Thymus (tissue), 11 donors: ENCODE measurements at regions not wholly inside any gene's neighbourhood (a gene's known extent, or its start where the extent isn't known, plus 50 kb on each side); places are given as distances from the start of the nearest gene placed in this dataset.
"Not testable (repeated sequence)": the region's sequence is repeated elsewhere in the genome, so short reads cannot be mapped to it uniquely, and the experiment has no call there.

Source experiments
- DNase-seq, 9 donors: peaks; one replicate each; pipeline ENCODE4 v3.0.0-alpha.2; 2013; ENCODE audit warnings: low spot score in 9 of 9, low read depth in 6 of 9, missing footprints in 1 of 9
- H3K27ac ChIP-seq, 2 donors: one replicate each; pipeline ENCODE4 v1.5.1; 2013; ENCODE audit warnings: control low read depth in 1 of 2, low read depth in 1 of 2, low read length in 1 of 2, mild to moderate bottlenecking in 1 of 2, moderate library complexity in 1 of 2
- H3K27me3 ChIP-seq, 2 donors: one replicate each; pipeline ENCODE4 v1.5.1; 2013; ENCODE audit warnings: low read length in 1 of 2; ENCODE audit not compliant: control insufficient read depth in 2 of 2, insufficient read depth in 1 of 2
- H3K36me3 ChIP-seq, 2 donors: one replicate each; pipeline ENCODE4 v1.5.1; 2013; ENCODE audit warnings: low read length in 1 of 2, mild to moderate bottlenecking in 1 of 2, moderate library complexity in 1 of 2; ENCODE audit not compliant: control insufficient read depth in 2 of 2, insufficient read depth in 2 of 2
- H3K4me1 ChIP-seq, 2 donors: one replicate each; pipeline ENCODE4 v1.5.1; 2013; ENCODE audit warnings: low read length in 2 of 2; ENCODE audit not compliant: control insufficient read depth in 2 of 2, insufficient read depth in 2 of 2
- H3K4me3 ChIP-seq, 2 donors: one replicate each; pipeline ENCODE4 v1.5.1; 2013; ENCODE audit warnings: low read length in 2 of 2, control low read depth in 1 of 2, mild to moderate bottlenecking in 1 of 2
- H3K9me3 ChIP-seq, 2 donors: one replicate each; pipeline ENCODE4 v1.5.1; 2013; ENCODE audit warnings: low read length in 1 of 2, mild to moderate bottlenecking in 1 of 2; ENCODE audit not compliant: control insufficient read depth in 2 of 2, insufficient read depth in 1 of 2
- WGBS: extraction: QIAGEN DNeasy Blood & Tissue Kit; methylation state at CpG from one replicate; pipeline ENCODE4 v1.1.7; 2013; 5-methylcytosine and 5-hydroxymethylcytosine counted together
- donor health status: healthy.

DNA sequence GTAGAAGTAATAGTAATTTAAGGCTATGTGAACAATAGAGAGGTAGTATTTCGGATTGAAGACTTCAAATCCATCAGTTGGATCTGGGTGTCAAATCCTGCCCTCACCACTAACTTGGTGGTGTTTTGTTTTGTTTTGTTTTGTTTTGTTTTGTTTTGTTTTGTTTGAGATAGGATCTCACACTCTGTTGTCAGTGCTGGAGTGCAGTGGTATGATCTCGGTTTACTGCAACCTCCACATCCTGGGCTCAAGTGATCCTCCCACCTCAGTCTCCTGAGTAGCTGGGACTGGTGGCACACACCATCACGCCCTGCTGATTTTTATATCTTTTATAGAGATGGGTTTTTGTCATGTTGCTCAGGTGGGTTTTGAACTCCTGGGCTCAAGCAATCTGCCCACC, 129.4 kb upstream of the ZNF217 start:
- H3K27ac ChIP-seq: no peak overlapping the region
- no peaks in the 10 kb centered on the region for H3K4me1 ChIP-seq
- 87% methylated on average over 3 of the region's 3 CpGs for WGBS
- no peaks in the 10 kb centered on the region for H3K9me3 ChIP-seq
- no peaks in the 10 kb centered on the region for H3K27me3 ChIP-seq
- H3K4me3 ChIP-seq: no peak overlapping the region
- DNase-seq: no peak
- no peaks in the 10 kb centered on the region for H3K36me3 ChIP-seq

DNA sequence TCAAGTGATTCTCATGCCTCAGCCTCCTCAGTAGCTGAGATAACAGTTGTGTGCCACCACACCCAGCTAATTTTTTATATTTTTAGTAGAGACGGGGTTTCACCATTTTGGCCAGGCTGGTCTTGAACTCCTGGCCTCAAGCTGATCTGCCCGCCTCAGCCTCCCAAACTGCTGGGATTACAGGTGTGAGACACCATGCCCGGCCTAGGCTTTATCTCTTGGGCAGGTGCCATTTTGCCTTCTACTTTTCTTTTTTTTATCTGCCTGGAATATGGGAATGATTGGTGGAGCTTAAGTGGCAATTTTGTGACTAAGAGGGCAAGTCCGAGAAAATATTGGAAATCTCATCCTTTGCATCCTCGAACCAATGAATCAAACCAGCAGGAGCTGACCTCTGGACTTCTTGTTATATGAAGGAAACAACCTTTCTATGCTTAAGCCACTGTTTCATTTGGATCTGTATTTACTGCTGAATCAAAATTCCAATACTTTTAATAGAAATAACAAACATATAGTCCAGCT, 128.9 kb upstream of the ZNF217 start:
- H3K4me3 ChIP-seq: no peak overlapping the region
- no peak for DNase-seq
- 89% methylated on average over 5 of the region's 5 CpGs for WGBS
- no peaks in the 10 kb centered on the region for H3K27me3 ChIP-seq
- no peaks in the 10 kb centered on the region for H3K4me1 ChIP-seq
- H3K9me3 ChIP-seq: no peaks in the 10 kb centered on the region
- no peaks in the 10 kb centered on the region for H3K36me3 ChIP-seq
- no peak overlapping the region for H3K27ac ChIP-seq

DNA sequence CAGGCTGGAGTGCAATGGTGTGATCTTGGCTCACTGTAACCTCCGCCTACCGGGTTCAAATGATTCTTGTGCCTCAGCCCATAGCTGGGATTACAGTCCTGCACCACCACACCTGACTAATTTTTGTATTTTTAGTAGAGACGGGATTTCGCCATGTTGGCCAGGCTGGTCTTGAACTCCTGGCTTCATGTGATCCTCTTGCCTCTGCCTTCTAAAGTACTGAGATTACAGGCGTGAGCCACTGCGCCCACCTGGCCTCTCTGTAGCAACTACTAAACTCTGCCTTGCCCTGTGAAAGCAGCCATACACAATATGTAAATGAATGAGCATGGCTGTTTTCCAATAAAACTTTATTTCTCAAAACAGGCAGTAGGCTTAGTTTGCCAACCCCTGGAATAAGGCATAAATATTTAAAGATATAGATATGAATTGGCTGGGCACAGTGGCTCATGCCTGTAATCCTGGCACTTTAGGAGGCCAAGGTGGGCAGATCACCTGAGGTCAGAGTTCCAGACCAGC, 127.9 kb upstream of the ZNF217 start:
- not testable (repeated sequence) for H3K36me3 ChIP-seq, H3K4me1 ChIP-seq, H3K27ac ChIP-seq, DNase-seq, H3K4me3 ChIP-seq, H3K9me3 ChIP-seq, H3K27me3 ChIP-seq
- WGBS: 98% methylated on average over 6 of the region's 6 CpGs

DNA sequence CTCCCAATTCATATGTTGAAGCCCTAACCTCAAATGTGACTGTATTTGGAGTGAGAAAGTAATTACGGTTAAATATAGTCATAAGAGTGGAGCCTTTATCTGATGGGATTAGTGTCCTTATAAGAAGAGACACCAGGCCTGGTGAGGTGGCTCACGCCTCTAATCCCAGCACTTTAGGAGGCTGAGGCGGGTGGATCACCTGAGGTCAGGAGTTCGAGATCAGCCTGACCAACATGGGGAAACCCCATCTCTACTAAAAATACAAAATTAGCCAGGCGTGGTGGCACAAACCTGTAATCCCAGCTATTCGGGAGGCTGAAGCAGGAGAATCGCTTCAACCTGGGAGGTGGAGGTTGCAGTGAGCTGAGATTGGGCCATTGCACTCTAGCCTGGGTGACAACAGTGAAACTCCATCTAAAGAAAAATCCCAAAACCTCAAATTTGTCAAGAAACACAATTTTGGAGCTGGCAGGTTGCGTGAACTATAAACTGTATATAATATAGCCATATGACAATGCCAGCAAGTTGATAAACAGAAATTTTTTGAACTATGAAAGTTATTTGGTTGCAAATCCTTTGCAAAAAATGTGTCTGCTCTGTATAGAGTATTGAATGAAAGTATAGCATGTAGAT, 125.6 kb upstream of the ZNF217 start:
- H3K27me3 ChIP-seq, H3K4me3 ChIP-seq, H3K4me1 ChIP-seq, H3K36me3 ChIP-seq, DNase-seq, H3K27ac ChIP-seq, H3K9me3 ChIP-seq: not testable (repeated sequence)
- 96% methylated on average over 8 of the region's 8 CpGs for WGBS

DNA sequence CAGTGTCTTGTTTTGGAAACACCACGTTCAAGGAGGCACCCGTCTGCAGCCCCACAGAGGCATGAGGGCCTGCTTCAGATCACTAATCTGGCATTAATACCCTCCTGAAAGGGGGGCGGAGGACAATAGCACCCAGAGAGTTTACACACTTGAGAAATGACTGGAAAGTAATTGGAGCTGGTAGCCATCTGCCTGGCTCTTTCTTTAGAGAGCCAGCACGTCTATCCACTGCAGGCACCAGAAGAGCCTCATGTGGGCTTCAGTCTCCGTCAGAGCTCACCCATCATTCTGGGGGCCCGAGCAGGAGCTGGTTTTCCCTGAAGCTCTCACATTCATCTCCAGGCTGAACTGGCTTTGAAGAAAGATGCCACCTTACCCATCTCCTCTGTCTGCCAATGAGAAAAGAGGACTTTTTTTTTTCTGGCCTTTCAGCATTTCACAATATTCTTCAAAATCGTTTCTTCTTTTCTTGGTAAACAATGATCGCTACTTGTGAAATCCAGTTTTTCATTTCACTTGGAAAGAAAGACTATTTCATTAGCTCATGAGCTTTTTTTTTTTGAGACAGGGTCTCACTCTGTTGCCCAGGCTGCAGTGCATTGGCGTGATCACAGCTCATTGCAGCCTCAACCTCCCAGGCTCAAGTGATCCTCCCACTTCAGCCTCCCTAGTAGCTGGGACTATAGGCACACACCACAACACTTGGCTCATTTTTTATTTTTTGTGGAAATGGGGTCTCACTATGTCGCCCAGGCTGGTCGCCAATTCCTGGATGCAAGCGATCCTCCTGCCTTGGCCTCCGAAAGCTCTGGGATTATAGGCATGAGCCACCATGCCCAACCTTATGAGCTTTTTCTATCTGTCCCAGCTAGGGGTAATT, 124.7 kb upstream of the ZNF217 start:
- Histone ChIP-seq H3K27ac (no peak overlapping the region), H3K27me3 (no peaks in the 10 kb centered on the region), H3K4me1 (no peaks in the 10 kb centered on the region), H3K4me3 (no peak overlapping the region), H3K36me3 (no peaks in the 10 kb centered on the region), H3K9me3 (no peaks in the 10 kb centered on the region)
- DNase-seq: no peak
- 96% methylated on average over 13 of the region's 13 CpGs for WGBS

DNA sequence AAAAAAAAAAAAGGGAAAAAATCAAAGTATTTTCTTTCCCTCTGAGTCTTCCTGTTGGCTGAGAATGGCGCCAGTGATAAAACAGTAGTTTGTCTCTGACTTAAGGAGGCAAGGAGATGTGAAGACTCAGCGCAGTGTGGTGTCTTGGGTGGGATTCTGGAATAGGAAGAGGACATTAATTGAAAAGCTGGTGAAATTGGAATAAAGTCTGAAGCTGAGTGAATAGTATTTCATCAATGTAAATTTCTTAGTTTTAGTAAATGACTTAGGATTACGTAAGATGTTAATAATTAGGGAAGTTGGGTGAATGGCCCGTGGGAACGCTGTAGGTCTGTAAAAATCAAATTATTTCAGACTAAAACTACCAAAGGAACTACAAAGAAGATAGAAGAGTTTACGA, 122.8 kb upstream of the ZNF217 start:
- DNase-seq: no peak
- H3K4me1 ChIP-seq: peaks cover 3 to 14% of the 10 kb centered on the region in 2 donors
- H3K4me3 ChIP-seq: no peak overlapping the region
- no peaks in the 10 kb centered on the region for H3K36me3 ChIP-seq
- WGBS: 92% methylated on average over 6 of the region's 6 CpGs
- H3K27me3 ChIP-seq: no peaks in the 10 kb centered on the region
- H3K9me3 ChIP-seq: no peaks in the 10 kb centered on the region
- no peak overlapping the region for H3K27ac ChIP-seq

DNA sequence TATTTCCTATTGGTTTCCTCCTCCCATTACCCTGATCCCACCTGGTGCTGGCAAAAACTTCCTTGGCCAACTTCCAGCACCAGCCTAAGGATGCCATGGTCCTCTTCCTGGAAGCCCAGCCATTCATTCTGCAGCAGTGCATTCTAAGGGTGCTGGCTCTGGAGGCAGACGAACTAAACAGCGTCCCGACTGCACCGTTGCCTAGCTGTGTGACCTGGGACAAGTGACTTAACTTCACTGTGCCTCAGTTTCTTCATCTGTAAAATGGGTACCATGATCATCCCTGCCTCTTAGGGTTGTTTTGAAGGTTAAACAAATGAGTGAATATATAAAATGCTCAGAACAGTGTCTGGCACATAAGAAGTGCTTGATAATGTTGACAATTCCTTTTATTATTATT, 120.9 kb upstream of the ZNF217 start:
- H3K9me3 ChIP-seq: no peaks in the 10 kb centered on the region
- over 99% methylated on average over 4 of the region's 4 CpGs for WGBS
- H3K4me3 ChIP-seq: no peak overlapping the region
- peaks cover 4 to 20% of the 10 kb centered on the region in 2 donors for H3K4me1 ChIP-seq
- no peaks in the 10 kb centered on the region for H3K36me3 ChIP-seq
- DNase-seq: no peak
- H3K27me3 ChIP-seq: no peaks in the 10 kb centered on the region
- no peak overlapping the region for H3K27ac ChIP-seq

DNA sequence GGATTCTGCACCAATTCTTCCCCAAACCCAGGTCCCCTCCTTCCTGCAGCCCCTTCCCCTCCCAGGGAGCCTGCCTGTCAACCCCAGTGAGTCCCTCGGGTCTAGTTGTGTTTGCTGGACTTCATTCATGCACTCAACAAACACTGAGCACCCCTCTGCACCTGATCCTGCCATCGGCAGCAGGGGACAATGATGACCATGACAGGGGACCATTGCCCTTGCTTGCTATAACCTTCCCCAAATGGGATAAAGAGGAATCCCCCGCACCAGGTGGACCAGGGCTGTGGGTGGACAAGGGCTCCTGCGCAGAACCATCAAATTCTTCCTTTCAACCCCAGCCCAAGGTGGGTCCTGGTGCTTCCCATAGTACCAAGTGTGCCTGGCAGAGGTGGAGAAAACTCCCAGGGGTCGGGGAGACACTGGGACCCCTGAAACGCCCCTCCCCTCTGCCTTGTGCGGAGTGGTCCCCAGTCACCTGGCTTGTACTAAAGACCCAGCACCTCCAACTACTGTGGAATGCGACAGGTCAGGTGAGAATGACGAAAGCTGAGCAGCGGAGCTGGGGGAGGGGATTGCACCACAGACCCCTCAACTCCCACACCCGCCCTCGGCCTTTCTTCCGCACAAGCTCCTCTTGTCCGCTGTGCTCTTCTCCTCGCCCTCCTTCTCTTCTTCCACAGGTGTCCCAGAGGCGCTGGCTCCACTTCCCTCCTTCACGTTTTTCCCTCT, 119.9 kb upstream of the ZNF217 start:
- Histone ChIP-seq H3K9me3 (no peaks in the 10 kb centered on the region), H3K36me3 (no peaks in the 10 kb centered on the region), H3K4me3 (no peak overlapping the region), H3K4me1 (peaks cover 7 to 28% of the 10 kb centered on the region in 2 donors), H3K27ac (no peak overlapping the region), H3K27me3 (no peaks in the 10 kb centered on the region)
- 96% methylated on average over 17 of the region's 17 CpGs for WGBS
- DNase-seq: no peak
